C4-2B (cell line): ENCODE measurements at regions not wholly inside any gene's neighbourhood (a gene's known extent, or its start where the extent isn't known, plus 50 kb on each side); places are given as distances from the start of the nearest gene placed in this dataset.

Experiments
- CTCF ChIP-seq: fragments of 450-650 bp; conservative IDR thresholded peaks from 2 replicates; pipeline ENCODE4 v1.5.1; 2017; ENCODE audit warnings: mild to moderate bottlenecking
- ZFX ChIP-seq: fragments of 450-650 bp; IDR thresholded peaks from 2 replicates; pipeline ENCODE4 v1.6.1; 2017

- no peak for TF ChIP-seq CTCF
- no peak for TF ChIP-seq ZFX
Observed at GRCh38 chr2:219728991-219729487, 101.6 kb downstream of the SLC4A3 start.
